Loucy (cell line): ENCODE measurements at regions not wholly inside any gene's neighbourhood (a gene's known extent, or its start where the extent isn't known, plus 50 kb on each side); places are given as distances from the start of the nearest gene placed in this dataset.

Experiments used
- H2AFZ ChIP-seq: fragments of 200-600 bp; sonication (generic); 2 replicates; pipeline ENCODE4 v1.6.0; 2016; ENCODE audit warnings: antibody characterized with exemption, mild to moderate bottlenecking, low read length, moderate library complexity
- H3F3A ChIP-seq: fragments of 200-600 bp; 2 replicates; pipeline ENCODE4 v1.6.0; 2016; ENCODE audit warnings: antibody characterized with exemption, low read depth, mild to moderate bottlenecking
- H3K27me3 ChIP-seq: fragments of 200-600 bp; sonication (generic); 2 replicates; pipeline ENCODE4 v1.6.1; 2014; ENCODE audit warnings: low read length, mild to moderate bottlenecking; ENCODE audit not compliant: insufficient read depth, poor library complexity, severe bottlenecking
- H3K36me3 ChIP-seq: fragments of 200-600 bp; sonication (generic); 2 replicates; pipeline ENCODE4 v1.6.1; 2016; ENCODE audit warnings: low read length; ENCODE audit not compliant: insufficient read depth
- H3K4me1 ChIP-seq: fragments of 200-600 bp; sonication (generic); 2 replicates; pipeline ENCODE4 v1.5.1; 2014; ENCODE audit warnings: low read length, mild to moderate bottlenecking; ENCODE audit not compliant: insufficient read depth, poor library complexity, severe bottlenecking
- H3K4me2 ChIP-seq: fragments of 200-600 bp; sonication (generic); 2 replicates; pipeline ENCODE4 v1.6.0; 2014; ENCODE audit warnings: antibody characterized with exemption, low read length, low read depth, mild to moderate bottlenecking; ENCODE audit not compliant: poor library complexity, severe bottlenecking
- H3K4me3 ChIP-seq: fragments of 200-600 bp; sonication (generic); 2 replicates; pipeline ENCODE4 v1.5.1; 2014; ENCODE audit warnings: low read length, mild to moderate bottlenecking, mixed read lengths; ENCODE audit not compliant: poor library complexity, severe bottlenecking
- H3K79me2 ChIP-seq: fragments of 200-600 bp; sonication (generic); 2 replicates; pipeline ENCODE4 v1.6.1; 2014; ENCODE audit warnings: low read length; ENCODE audit not compliant: insufficient read depth
- H3K9ac ChIP-seq: fragments of 200-600 bp; sonication (generic); 2 replicates; pipeline ENCODE4 v1.6.0; 2014; ENCODE audit warnings: mild to moderate bottlenecking, low read depth, low read length, moderate library complexity; ENCODE audit not compliant: poor library complexity, severe bottlenecking
- H3K9me2 ChIP-seq: fragments of 200-600 bp; sonication (generic); replicated peaks from 2 replicates; pipeline ENCODE4 v1.6.1; 2016; ENCODE audit warnings: low read depth, low read length, mixed read lengths
- H3K9me3 ChIP-seq: fragments of 200-600 bp; sonication (generic); 2 replicates; pipeline ENCODE4 v1.6.1; 2014; ENCODE audit warnings: mild to moderate bottlenecking, antibody characterized with exemption, low read length, low read depth; ENCODE audit not compliant: insufficient read depth
- H4K20me1 ChIP-seq: fragments of 200-600 bp; sonication (generic); 2 replicates; pipeline ENCODE4 v1.6.0; 2014; ENCODE audit warnings: antibody characterized with exemption, low read length, mild to moderate bottlenecking; ENCODE audit not compliant: insufficient read depth, poor library complexity, severe bottlenecking
- CTCF ChIP-seq: fragments of 200-600 bp; sonication (generic); conservative IDR thresholded peaks from 2 replicates; pipeline ENCODE4 v1.5.1; 2014; ENCODE audit warnings: mild to moderate bottlenecking, antibody characterized with exemption, low read length
- EZH2phosphoT487 ChIP-seq: fragments of 200-600 bp; IDR thresholded peaks from 2 replicates; pipeline ENCODE4 v1.6.1; 2018; ENCODE audit warnings: antibody characterized with exemption, mild to moderate bottlenecking, moderate library complexity, borderline replicate concordance

GRCh38 chr16:64809876-64810629, 311.8 kb downstream of the CDH11 start:
- Histone ChIP-seq H4K20me1 (no peaks in the 10 kb centered on the region), H3K4me2 (no peak overlapping the region), H3K36me3 (no peaks in the 10 kb centered on the region), H3K4me3 (no peak overlapping the region), H3K79me2 (no peaks in the 10 kb centered on the region), H3F3A (no peaks in the 10 kb centered on the region), H3K9me3 (no peaks in the 10 kb centered on the region), H3K27me3 (no peaks in the 10 kb centered on the region), H2AFZ (no peak overlapping the region), H3K9ac (no peak overlapping the region), H3K9me2 (no peaks in the 10 kb centered on the region), H3K4me1 (no peaks in the 10 kb centered on the region)
- TF ChIP-seq CTCF = no peak
- no peak for TF ChIP-seq EZH2phosphoT487

GRCh38 chr16:64808474-64808873, 313.4 kb downstream of the CDH11 start:
- Histone ChIP-seq H3K4me3 (no peak overlapping the region), H3F3A (no peaks in the 10 kb centered on the region), H3K9me3 (no peaks in the 10 kb centered on the region), H4K20me1 (no peaks in the 10 kb centered on the region), H3K9ac (no peak overlapping the region), H3K9me2 (no peaks in the 10 kb centered on the region), H3K4me2 (no peak overlapping the region), H3K4me1 (no peaks in the 10 kb centered on the region), H3K36me3 (no peaks in the 10 kb centered on the region), H3K79me2 (no peaks in the 10 kb centered on the region), H2AFZ (no peak overlapping the region), H3K27me3 (no peaks in the 10 kb centered on the region)
- TF ChIP-seq EZH2phosphoT487 (no peak), CTCF (no peak)

GRCh38 chr16:64791756-64792155, 330.1 kb downstream of the CDH11 start:
- no peak overlapping the region for H3K4me2 ChIP-seq
- no peaks in the 10 kb centered on the region for H3K27me3 ChIP-seq
- no peaks in the 10 kb centered on the region for H3K9me3 ChIP-seq
- no peak for TF ChIP-seq EZH2phosphoT487
- no peak for TF ChIP-seq CTCF
- H3K79me2 ChIP-seq = no peaks in the 10 kb centered on the region
- H3F3A ChIP-seq = no peaks in the 10 kb centered on the region
- no peaks in the 10 kb centered on the region for H3K9me2 ChIP-seq
- no peaks in the 10 kb centered on the region for H3K36me3 ChIP-seq
- no peak overlapping the region for H3K9ac ChIP-seq
- no peaks in the 10 kb centered on the region for H3K4me1 ChIP-seq
- H3K4me3 ChIP-seq = no peak overlapping the region
- no peaks in the 10 kb centered on the region for H4K20me1 ChIP-seq
- no peak overlapping the region for H2AFZ ChIP-seq
